Astrocyte (in vitro differentiated cells and primary cell): ENCODE measurements at regions not wholly inside any gene's neighbourhood (a gene's known extent, or its start where the extent isn't known, plus 50 kb on each side); places are given as distances from the start of the nearest gene placed in this dataset.

ENCODE experiments used
- EZH2 ChIP-seq: IDR thresholded peaks from 2 replicates; pipeline ENCODE4 v1.6.1; 2012; ENCODE audit warnings: mild to moderate bottlenecking, low read length, inconsistent platforms; ENCODE audit not compliant: insufficient read depth
- TF ChIP-seq, protein P1 (sequence below): IDR thresholded peaks from 2 replicates; pipeline ENCODE4 v1.5.1; 2011; ENCODE audit warnings: low read depth, mild to moderate bottlenecking, inconsistent platforms, low read length, moderate library complexity; ENCODE audit not compliant: insufficient read depth

DNA sequence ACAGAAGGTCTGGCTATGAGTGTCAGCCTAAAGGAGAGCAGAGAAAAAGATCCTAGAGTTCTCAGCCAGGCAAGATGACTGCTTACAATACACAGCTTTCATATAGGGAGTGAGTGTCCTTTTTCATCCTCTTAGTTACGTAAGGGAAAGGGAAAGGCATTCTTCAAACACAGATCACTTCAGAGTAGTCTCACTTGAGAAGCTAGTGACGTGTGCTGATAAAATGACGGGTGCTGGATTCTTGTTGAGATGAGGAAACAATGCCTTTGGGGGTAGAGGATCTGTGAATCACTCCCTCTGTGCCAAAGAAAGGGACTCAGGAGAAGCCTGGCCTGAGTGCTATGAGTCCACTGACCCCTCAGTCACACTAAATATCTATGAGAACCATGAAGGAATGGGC lies 117.3 kb downstream of the QRSL1 start:
- TF ChIP-seq, protein P1, sequence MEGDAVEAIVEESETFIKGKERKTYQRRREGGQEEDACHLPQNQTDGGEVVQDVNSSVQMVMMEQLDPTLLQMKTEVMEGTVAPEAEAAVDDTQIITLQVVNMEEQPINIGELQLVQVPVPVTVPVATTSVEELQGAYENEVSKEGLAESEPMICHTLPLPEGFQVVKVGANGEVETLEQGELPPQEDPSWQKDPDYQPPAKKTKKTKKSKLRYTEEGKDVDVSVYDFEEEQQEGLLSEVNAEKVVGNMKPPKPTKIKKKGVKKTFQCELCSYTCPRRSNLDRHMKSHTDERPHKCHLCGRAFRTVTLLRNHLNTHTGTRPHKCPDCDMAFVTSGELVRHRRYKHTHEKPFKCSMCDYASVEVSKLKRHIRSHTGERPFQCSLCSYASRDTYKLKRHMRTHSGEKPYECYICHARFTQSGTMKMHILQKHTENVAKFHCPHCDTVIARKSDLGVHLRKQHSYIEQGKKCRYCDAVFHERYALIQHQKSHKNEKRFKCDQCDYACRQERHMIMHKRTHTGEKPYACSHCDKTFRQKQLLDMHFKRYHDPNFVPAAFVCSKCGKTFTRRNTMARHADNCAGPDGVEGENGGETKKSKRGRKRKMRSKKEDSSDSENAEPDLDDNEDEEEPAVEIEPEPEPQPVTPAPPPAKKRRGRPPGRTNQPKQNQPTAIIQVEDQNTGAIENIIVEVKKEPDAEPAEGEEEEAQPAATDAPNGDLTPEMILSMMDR = no peak
- no peak for TF ChIP-seq EZH2
